ENCODE measurements at regions not wholly inside any gene's neighbourhood (a gene's known extent, or its start where the extent isn't known, plus 50 kb on each side); places are given as distances from the start of the nearest gene placed in this dataset.

GRCh38 chr13:102940143-102940542 lies 94.3 kb downstream of the ERCC5 start:
- DNase-seq (ENCODE audit: low read depth in 2 of 3, low spot score in 2 of 3) = no peak

DNA sequence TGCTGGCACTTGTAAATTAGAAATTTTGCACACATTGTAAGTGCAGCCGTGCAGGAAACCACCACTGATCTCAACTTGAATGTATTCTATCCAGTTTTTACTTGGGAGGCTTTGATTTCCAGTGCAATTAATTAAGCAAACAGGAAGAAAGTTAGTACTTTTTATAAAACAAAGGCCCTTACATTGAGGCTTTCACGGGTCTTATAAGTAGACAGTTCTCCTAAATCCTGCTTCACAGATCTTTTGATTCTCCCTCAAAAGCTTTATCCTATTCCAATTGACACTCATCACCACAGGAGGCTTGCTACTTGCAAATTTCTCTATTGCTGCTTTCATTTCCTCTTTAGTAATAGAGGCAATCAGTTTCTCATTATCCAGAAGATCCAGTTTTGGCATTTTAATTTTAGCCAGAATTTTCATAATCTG lies 90.1 kb downstream of the ERCC5 start:
- no peak for DNase-seq (ENCODE audit: low read depth in 2 of 3, low spot score in 2 of 3)

DNA sequence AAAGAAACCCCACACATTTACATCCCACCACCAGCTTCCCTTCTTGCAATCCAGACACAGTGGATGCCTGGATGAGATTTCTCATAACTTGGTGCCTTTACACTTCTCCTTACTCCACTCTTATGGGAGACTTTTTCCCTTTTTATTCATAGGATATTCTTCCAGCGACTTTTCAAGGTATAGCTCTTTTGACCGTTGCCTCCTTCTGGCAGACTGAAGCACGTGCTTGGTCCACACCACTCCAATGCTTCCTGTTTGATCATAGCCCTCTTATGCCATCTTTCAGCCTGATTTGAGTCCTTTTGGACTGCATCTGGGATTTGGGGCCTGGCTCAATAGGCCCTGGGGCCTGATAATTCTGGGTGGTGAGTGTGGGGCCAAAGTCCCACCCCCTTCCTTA lies 87.7 kb downstream of the ERCC5 start:
- no peak for DNase-seq (ENCODE audit: low read depth in 2 of 3, low spot score in 2 of 3)

GRCh38 chr13:102933122-102933521 lies 87.3 kb downstream of the ERCC5 start:
- DNase-seq (ENCODE audit: low read depth in 2 of 3, low spot score in 2 of 3) = no peak

GRCh38 chr13:102932331-102932730 lies 86.5 kb downstream of the ERCC5 start:
- no peak for DNase-seq (ENCODE audit: low read depth in 2 of 3, low spot score in 2 of 3)

DNA sequence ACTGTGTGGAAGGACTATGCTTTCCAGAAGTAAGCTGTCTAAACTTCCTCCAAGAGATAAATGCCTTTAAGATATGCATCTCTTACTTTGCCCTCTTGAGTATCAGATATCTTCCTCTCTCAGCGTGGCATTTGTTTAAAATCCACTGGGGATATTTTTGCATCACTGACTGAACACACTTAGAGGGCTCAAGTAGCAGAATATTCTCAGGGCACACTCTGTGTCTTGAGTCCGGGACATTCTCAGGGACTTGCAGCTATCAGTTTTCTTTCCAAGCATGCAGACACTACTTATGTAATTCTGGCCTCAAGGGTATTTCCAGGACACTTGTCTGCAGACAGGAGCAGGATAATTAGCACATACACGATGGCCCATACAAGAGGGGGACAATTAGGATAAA lies 84.7 kb downstream of the ERCC5 start:
- no peak for DNase-seq (ENCODE audit: low read depth in 2 of 3, low spot score in 2 of 3)

- DNase-seq (ENCODE audit: low read depth in 2 of 3, low spot score in 2 of 3) = peak in 1 of 3 donors; percentile 17
Observed at GRCh38 chr13:102928941-102929675, 83.3 kb downstream of the ERCC5 start.

Measured in hematopoietic multipotent progenitor cell (in vitro differentiated cells).